DMS153 (cell line): ENCODE measurements at regions not wholly inside any gene's neighbourhood (a gene's known extent, or its start where the extent isn't known, plus 50 kb on each side); places are given as distances from the start of the nearest gene placed in this dataset.
A peak's percentile ranks its signal among the peaks of the same experiment; 100 is the strongest.

ENCODE experiments used
- DNase-seq: peaks from one replicate; lab custom pipeline; 2025; lab: John Stamatoyannopoulos, UW

DNA sequence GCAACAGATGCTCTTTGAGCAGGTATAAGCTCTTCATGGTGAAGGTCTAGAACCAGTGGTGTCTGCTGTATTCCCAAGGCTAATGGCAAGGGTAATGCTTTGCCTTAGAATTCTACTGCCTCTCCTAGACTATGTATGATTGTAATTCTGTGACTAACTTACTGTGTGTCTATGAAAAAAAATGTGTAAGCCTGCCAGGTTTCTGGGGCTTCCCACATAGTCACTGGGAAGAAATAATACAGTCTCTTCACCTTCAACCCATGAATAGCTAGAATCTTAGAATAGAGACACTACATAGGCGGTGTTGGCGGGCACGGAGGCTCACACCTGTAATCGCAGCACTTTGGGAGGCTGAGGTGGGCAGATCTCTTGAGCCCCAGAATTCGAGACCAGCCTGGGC lies 84.1 kb downstream of the C11orf91 start:
- no peak for DNase-seq

DNA sequence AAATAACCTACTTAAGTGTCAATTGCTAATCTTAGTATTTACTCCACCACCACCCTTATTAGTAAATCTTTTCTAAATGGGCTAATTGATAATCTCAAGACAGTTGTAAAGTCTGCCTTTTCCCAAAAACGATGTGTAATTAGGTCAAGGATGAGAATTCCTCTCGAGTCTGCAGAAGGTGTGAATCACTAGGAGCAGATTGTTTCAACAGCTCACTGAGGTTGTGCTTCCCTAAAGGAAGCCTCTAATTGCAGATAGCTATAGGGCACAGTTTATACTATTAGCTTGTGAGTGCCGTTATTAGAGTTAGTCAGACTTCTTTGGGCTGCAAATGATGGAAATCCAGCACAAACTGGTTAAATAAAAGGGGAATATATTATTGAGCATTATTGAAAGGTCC lies 84.9 kb downstream of the C11orf91 start:
- no peak for DNase-seq

DNA sequence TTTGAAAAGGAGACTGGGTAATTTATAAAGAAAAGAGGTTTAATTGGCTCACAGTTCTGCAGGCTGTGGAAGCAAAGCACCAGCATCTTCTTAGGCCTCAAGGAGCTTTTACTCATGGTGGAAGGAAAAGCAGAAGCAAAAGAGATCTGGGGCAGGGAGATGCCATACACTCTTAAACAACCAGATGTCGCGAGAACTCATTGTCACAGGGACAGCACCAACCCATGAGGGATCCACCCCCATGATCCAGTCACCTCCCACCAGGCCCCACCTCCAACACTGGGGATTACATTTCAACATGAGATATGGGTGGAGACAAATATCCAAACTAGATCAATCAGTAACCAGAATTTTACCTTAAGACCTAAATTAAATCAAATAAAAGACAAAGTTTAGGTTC lies 87.2 kb downstream of the C11orf91 start:
- DNase-seq: no peak

DNA sequence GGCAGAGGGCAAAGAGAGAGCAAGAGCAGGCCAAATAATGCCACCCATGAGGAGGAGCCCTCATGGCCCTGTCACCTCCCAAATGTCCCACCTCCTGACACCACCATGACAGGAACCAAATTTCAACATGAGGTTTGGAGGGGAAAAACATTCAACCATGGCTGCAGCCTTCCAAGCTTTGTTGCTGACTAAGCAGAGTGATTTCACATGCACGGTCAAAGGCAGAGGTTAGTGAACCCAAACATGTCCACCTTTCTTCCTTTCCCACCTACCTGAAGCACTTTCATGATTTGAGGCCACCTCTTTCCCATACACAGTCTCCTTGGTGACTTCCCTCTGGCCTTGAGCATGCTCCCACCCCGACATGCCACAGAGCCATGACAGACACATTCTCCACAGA lies 89.7 kb downstream of the C11orf91 start:
- DNase-seq: no peak

DNA sequence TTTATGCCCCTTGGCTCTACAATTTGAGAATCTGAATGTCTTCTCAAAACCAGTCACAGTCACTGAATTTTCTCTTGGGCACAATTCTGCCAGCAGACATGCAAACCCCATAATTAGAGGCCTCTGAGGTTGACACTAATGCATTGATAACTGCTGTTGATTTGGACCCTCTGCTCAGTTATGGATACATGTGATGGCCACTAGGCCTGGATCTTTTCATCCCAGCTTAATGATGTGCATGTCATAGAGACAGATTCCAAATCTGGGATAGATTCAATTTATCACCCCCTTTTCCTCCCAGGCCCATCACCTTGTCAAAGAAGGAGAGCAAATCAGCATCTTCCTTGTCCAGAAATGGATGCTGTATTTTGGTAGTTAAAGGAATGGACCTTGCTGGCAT lies 92.2 kb downstream of the C11orf91 start:
- DNase-seq: no peak

DNA sequence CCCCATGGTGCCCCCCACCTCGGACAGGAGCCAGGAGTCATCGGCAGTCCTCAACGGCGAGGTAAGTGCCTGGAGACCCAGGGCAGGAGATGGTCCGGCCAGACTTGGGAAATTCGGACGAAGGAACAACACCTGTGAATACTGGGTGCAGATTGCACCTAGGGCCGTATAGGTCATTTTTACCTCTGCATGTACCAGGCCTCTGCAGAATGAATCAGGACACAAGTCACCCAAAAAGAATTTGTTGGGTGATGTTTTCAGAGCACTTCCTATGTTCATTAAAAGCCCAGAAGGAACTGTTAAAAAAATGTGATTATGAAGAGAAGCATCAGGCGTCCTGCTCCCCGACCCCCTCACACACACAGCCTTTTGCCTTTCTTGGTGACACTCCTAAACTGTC lies 93.9 kb downstream of the C11orf91 start:
- DNase-seq: no peak

- DNase-seq: no peak
Observed at GRCh38 chr11:33605703-33606102, 94.9 kb downstream of the C11orf91 start.

DNA sequence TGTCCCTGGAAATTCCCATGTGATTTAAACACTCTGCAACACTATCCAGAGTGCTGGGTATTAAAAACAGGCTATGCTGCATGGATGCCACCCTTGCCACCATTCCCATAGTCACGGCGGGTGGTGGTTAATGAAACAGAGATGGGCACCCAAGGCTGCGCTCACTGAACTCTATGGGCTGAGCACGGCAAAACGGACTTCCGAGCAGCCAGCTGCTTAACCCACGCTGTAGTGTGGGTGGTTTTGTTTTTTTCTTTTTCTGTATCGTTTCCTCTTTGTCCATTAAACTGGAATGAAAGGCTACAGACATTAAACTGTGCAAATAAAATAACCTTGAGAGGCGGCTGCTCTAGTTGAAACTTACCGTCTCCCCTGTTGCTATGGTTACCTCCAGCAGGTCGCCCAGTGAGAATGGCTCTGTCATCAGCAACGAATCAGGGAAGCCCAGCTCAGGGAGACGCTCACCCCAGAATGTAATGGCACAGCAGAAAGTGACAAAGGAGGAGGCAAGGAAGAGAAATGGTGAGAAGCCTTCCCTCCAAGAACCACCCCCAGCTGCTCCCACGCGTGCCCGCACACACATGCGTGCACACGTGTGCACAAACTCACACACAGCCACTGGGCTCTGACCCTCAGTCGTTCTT lies 102.1 kb downstream of the C11orf91 start:
- DNase-seq: peak; percentile 94

- DNase-seq: no peak
Observed at GRCh38 chr11:33594188-33594587, 106.4 kb downstream of the C11orf91 start.

DNA sequence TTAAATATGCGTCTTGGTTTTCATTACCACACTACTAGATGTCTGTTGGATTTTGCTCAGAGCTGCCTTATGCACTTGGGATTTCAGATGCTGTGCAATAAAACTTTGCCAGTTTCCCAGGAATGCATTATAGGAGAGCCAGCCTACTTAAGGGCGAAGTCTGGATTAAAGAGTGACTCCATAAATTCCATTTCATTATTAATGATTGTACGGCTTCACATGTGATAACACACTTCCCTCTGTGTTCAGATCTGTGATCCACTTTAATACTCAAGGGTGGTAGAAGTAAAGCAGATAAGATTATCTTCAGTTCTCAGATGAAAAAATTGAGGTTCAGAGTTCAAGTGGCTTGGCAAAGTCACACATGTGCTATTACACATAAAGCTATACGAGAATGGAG lies 110.2 kb downstream of the C11orf91 start:
- DNase-seq: no peak

GRCh38 chr11:33588056-33588455 lies 112.6 kb downstream of the C11orf91 start:
- DNase-seq: no peak

GRCh38 chr11:33585586-33586209 lies 114.9 kb downstream of the C11orf91 start:
- DNase-seq: no peak

GRCh38 chr11:33582636-33583325 lies 117.8 kb downstream of the C11orf91 start:
- DNase-seq: no peak

DNA sequence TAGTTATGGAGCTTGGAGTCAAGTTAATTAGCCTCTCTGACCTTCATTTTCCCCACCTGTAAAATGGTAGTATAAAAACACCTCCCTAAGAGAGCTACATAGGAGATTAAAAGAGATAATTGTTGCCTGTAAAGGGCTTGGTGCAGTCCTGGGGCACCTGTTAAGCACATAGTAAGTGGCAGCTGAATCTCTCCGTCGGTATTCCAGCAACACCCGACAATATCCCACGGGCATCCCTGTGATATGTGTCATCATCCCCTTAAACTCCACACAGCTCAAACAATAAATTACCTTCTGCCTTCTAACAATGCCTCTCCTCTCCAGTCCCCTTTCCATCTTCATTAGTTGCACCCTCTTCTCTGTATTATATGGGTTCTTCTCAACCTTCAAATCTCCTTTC lies 121.5 kb downstream of the C11orf91 start:
- no peak for DNase-seq

- no peak for DNase-seq
Observed at GRCh38 chr11:33577204-33577603, 123.4 kb downstream of the C11orf91 start.

GRCh38 chr11:33575311-33575710 lies 125.3 kb downstream of the C11orf91 start:
- no peak for DNase-seq

GRCh38 chr11:33574331-33574730 lies 126.3 kb downstream of the C11orf91 start:
- no peak for DNase-seq

DNA sequence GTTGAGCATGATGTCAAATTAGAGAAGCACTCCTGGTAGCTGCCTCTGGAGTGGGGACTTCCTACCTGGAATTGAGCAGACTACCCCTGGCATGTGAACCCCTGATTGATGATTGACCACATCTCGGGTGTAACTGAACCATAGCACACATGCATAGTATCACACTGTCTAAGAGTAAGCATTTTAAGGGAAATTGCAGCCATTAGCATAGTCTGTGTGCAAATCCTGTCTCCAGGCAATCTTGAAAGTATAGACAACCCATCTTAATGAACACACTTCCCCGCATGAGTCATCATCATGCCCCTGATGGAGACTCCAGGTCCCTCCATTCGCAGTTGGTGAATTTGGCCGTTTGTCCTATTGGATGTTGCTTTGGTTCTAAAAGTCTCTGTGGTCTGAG lies 131.3 kb downstream of the C11orf91 start:
- DNase-seq: no peak

- DNase-seq: no peak
Observed at GRCh38 chr11:33567004-33567403, 133.6 kb downstream of the C11orf91 start.

GRCh38 chr11:33564856-33565453 lies 135.7 kb downstream of the C11orf91 start:
- no peak for DNase-seq

- peak; percentile 25 for DNase-seq
Observed at GRCh38 chr11:33560729-33561128, 139.9 kb downstream of the C11orf91 start.

GRCh38 chr11:33559567-33559966 lies 141.1 kb downstream of the C11orf91 start:
- no peak for DNase-seq

DNA sequence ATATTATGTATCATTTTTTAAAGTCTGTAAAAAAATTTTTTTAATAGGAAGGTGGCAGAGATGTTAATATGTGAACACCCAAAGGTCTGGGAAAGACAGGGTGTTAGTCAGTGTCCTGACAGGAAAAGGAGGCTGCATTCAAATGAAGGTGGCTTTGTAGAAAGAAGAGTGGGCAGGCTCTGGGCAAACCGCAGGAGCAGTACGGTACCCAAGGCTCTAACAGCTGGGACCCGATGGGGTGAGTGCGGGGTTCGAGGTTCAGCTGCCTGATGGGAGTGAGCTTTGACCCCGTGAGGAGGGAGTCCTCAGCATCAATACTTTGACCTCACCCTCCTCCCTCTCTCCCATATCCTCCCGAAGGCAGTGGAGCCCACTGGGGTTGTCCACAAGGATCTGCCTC lies 142.5 kb downstream of the C11orf91 start:
- no peak for DNase-seq
